ENCODE measurements at regions not wholly inside any gene's neighbourhood (a gene's known extent, or its start where the extent isn't known, plus 50 kb on each side); places are given as distances from the start of the nearest gene placed in this dataset.
A peak's percentile ranks its signal among the peaks of the same experiment; 100 is the strongest.

- no peaks in the 10 kb centered on the region for H3K27me3 ChIP-seq (ENCODE audit: control insufficient read depth, insufficient read depth, low read length)
- no peak overlapping the region for H3K9ac ChIP-seq (ENCODE audit: low read length in 3 of 3)
- H3K4me1 ChIP-seq (ENCODE audit: control insufficient read depth in 2 of 3, insufficient read depth in 2 of 3, low read depth in 1 of 3, low read length in 3 of 3), result no peaks in the 10 kb centered on the region
- H3K9me3 ChIP-seq (ENCODE audit: control insufficient read depth in 2 of 3, insufficient read depth in 1 of 3, low read length in 3 of 3), result peaks cover 0 to 4% (median 0%) of the 10 kb centered on the region in 3 donors
- DNase-seq (no peak), FAIRE-seq (no peak)
- H3K27ac ChIP-seq (ENCODE audit: low read depth in 2 of 2, low read length in 2 of 2), result no peak overlapping the region
- intact Hi-C loops (cut with DNase I), result no loop called here
- no peak for TF ChIP-seq CTCF (IDR thresholded peaks at IDR 0.05; ENCODE audit: borderline replicate concordance, extremely low read depth, insufficient read depth)
- H3K36me3 ChIP-seq (ENCODE audit: control insufficient read depth in 2 of 3, insufficient read depth in 3 of 3, low read length in 3 of 3), result no peaks in the 10 kb centered on the region
- H3K4me3 ChIP-seq (ENCODE audit: low read length in 3 of 3), result no peak overlapping the region
Observed at GRCh38 chr9:93829271-93830011, 125.7 kb downstream of the BARX1 start.

- Histone ChIP-seq H3K9me3 (ENCODE audit: control insufficient read depth in 2 of 3, insufficient read depth in 1 of 3, low read length in 3 of 3) (peaks cover 0 to 3% (median 0%) of the 10 kb centered on the region in 3 donors), H3K4me3 (ENCODE audit: low read length in 3 of 3) (no peak overlapping the region), H3K9ac (ENCODE audit: low read length in 3 of 3) (no peak overlapping the region), H3K4me1 (ENCODE audit: control insufficient read depth in 2 of 3, insufficient read depth in 2 of 3, low read depth in 1 of 3, low read length in 3 of 3) (no peaks in the 10 kb centered on the region), H3K27ac (ENCODE audit: low read depth in 2 of 2, low read length in 2 of 2) (no peak overlapping the region), H3K27me3 (ENCODE audit: control insufficient read depth, insufficient read depth, low read length) (no peaks in the 10 kb centered on the region), H3K36me3 (ENCODE audit: control insufficient read depth in 2 of 3, insufficient read depth in 3 of 3, low read length in 3 of 3) (no peaks in the 10 kb centered on the region)
- intact Hi-C loops (cut with DNase I), result no loop called here
- no peak for TF ChIP-seq CTCF (IDR thresholded peaks at IDR 0.05; ENCODE audit: borderline replicate concordance, extremely low read depth, insufficient read depth)
- no peak for FAIRE-seq
- DNase-seq, result no peak
Observed at GRCh38 chr9:93828331-93829097, 126.6 kb downstream of the BARX1 start.

- H3K4me3 ChIP-seq (ENCODE audit: low read length in 3 of 3), result no peak overlapping the region
Observed at GRCh38 chr9:93827545-93828330, 127.4 kb downstream of the BARX1 start.

More at GRCh38 chr9:93827545-93828330, 127.4 kb downstream of the BARX1 start:
- Histone ChIP-seq H3K27ac (ENCODE audit: low read depth in 2 of 2, low read length in 2 of 2) (no peak overlapping the region), H3K9me3 (ENCODE audit: control insufficient read depth in 2 of 3, insufficient read depth in 1 of 3, low read length in 3 of 3) (no peaks in the 10 kb centered on the region), H3K27me3 (ENCODE audit: control insufficient read depth, insufficient read depth, low read length) (no peaks in the 10 kb centered on the region), H3K36me3 (ENCODE audit: control insufficient read depth in 2 of 3, insufficient read depth in 3 of 3, low read length in 3 of 3) (no peaks in the 10 kb centered on the region), H3K4me1 (ENCODE audit: control insufficient read depth in 2 of 3, insufficient read depth in 2 of 3, low read depth in 1 of 3, low read length in 3 of 3) (no peaks in the 10 kb centered on the region), H3K9ac (ENCODE audit: low read length in 3 of 3) (no peak overlapping the region)
- no peak for FAIRE-seq
- intact Hi-C loops (cut with DNase I), result no loop called here
- DNase-seq, result peak in 4 of 5 donors; percentile 79 to 83 (median 81)
- TF ChIP-seq CTCF (IDR thresholded peaks at IDR 0.05; ENCODE audit: borderline replicate concordance, extremely low read depth, insufficient read depth), result peak; percentile 73

Measured in kidney (tissue), 13 donors.